ENCODE measurements at regions not wholly inside any gene's neighbourhood (a gene's known extent, or its start where the extent isn't known, plus 50 kb on each side); places are given as distances from the start of the nearest gene placed in this dataset.

DNA sequence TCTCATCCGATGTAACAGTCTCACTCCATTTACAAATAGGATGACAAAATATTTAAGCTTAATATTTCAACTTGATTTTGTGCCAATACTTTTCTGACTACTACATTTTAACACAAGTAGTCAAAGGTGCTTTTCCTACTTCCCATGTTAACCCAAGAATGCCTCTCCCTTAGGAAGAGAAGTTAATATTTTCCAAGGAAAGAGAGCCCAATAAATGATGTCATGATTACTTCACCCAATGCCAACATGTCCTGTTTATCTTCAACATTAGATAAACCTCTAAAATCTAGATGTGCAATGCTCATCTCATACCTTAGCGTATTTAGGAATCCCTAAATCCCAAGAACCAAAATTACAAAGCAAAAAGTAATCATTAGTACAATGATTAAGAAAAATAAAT is 156.7 kb upstream of the TENT5A start:
- TF ChIP-seq, protein P1, sequence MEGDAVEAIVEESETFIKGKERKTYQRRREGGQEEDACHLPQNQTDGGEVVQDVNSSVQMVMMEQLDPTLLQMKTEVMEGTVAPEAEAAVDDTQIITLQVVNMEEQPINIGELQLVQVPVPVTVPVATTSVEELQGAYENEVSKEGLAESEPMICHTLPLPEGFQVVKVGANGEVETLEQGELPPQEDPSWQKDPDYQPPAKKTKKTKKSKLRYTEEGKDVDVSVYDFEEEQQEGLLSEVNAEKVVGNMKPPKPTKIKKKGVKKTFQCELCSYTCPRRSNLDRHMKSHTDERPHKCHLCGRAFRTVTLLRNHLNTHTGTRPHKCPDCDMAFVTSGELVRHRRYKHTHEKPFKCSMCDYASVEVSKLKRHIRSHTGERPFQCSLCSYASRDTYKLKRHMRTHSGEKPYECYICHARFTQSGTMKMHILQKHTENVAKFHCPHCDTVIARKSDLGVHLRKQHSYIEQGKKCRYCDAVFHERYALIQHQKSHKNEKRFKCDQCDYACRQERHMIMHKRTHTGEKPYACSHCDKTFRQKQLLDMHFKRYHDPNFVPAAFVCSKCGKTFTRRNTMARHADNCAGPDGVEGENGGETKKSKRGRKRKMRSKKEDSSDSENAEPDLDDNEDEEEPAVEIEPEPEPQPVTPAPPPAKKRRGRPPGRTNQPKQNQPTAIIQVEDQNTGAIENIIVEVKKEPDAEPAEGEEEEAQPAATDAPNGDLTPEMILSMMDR (IDR thresholded peaks at IDR 0.05), result no peak
- TF ChIP-seq NFYB (CRISPR knock-in tag; conservative IDR thresholded peaks at IDR 0.05; ENCODE audit: low read depth) (no peak), MAX (CRISPR knock-in tag; IDR thresholded peaks at IDR 0.05) (no peak), JUN (CRISPR knock-in tag; IDR thresholded peaks at IDR 0.05) (no peak), SP1 (CRISPR knock-in tag; conservative IDR thresholded peaks at IDR 0.05) (no peak), ZBTB21 (CRISPR knock-in tag; IDR thresholded peaks at IDR 0.05; ENCODE audit: borderline replicate concordance) (no peak), ETV6 (CRISPR knock-in tag; IDR thresholded peaks at IDR 0.05) (no peak), ELF4 (CRISPR knock-in tag; IDR thresholded peaks at IDR 0.05; ENCODE audit: low read depth) (no peak), ZNF232 (CRISPR knock-in tag; IDR thresholded peaks at IDR 0.05) (no peak), ZSCAN18 (CRISPR knock-in tag; IDR thresholded peaks at IDR 0.05) (no peak)
- TF ChIP-seq, protein P2, sequence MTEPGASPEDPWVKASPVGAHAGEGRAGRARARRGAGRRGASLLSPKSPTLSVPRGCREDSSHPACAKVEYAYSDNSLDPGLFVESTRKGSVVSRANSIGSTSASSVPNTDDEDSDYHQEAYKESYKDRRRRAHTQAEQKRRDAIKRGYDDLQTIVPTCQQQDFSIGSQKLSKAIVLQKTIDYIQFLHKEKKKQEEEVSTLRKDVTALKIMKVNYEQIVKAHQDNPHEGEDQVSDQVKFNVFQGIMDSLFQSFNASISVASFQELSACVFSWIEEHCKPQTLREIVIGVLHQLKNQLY (CRISPR knock-in tag; IDR thresholded peaks at IDR 0.05), result no peak
- TF ChIP-seq, protein P3, sequence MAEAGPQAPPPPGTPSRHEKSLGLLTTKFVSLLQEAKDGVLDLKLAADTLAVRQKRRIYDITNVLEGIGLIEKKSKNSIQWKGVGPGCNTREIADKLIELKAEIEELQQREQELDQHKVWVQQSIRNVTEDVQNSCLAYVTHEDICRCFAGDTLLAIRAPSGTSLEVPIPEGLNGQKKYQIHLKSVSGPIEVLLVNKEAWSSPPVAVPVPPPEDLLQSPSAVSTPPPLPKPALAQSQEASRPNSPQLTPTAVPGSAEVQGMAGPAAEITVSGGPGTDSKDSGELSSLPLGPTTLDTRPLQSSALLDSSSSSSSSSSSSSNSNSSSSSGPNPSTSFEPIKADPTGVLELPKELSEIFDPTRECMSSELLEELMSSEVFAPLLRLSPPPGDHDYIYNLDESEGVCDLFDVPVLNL (CRISPR knock-in tag; IDR thresholded peaks at IDR 0.05; ENCODE audit: borderline replicate concordance, low read depth), result no peak

Measured in WTC11 (cell line).